ENCODE measurements at regions not wholly inside any gene's neighbourhood (a gene's known extent, or its start where the extent isn't known, plus 50 kb on each side); places are given as distances from the start of the nearest gene placed in this dataset. TPM values are rescaled to one million over a fixed set of nuclear protein-coding genes. Genes with fewer than 3 reads are reported as not detected.

DNA sequence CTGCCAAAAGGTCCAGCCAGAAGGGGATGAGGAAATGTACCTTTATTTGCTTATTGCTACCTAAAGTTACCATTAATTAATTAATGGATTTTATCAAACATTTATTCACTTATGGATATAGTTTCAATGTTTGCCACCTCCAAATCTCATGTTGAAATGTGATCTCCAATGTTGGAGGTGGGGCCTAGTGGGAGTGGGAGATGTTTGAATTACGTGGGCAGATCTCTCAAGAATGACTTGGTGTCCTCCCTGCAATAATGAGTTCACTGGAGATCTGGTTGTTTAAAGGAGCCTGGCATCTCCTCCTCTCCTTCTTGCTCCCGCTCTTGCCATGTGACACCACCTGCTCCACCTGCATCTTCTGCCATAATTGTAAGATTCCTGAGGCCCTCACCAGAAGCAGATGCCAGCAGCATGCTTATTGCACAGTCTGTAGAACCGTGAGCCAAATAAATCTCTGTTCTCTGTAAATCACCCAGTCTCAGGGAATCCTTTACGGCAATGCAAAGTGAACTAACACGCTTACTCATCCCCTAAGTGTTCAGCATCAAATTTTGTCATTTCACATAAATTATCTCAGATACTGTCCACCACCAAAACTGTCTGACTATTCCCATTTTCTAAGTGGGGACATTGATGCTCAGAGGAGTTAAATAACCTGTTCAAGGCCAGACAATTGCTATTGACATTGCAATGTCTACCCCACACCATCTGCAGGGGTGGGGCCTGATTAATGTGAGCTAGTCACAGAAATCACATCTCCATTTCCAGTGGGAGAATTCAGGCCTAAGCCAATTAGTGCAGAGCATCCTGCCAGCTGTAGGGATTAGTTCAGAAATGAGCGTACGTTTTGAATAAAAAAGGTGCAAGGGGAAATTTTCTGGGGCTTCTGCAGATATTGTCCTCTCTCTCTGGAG is 51.6 kb upstream of the SYN3 start:
- no peak for DNase-seq
- Histone ChIP-seq H3K79me2 (ENCODE audit: control insufficient read depth, insufficient read depth, low read length) (no peaks in the 10 kb centered on the region), H3K18ac (ENCODE audit: low read length) (no peak overlapping the region), H3K79me1 (ENCODE audit: low read length) (no peaks in the 10 kb centered on the region), H3K27ac (ENCODE audit: low read depth, low read length) (no peak overlapping the region), H2BK15ac (replicated peaks; ENCODE audit: low read depth) (no peak overlapping the region), H3K4ac (ENCODE audit: low read depth, low read length) (no peak overlapping the region), H3K36me3 (ENCODE audit: control insufficient read depth, insufficient read depth, low read length) (no peaks in the 10 kb centered on the region), H3K27me3 (ENCODE audit: insufficient read depth, low read length, poor library complexity) (no peaks in the 10 kb centered on the region), H2AK5ac (ENCODE audit: low read length) (no peak overlapping the region), H3K4me2 (ENCODE audit: low read length) (no peak overlapping the region), H3K56ac (ENCODE audit: low read length) (no peak overlapping the region), H3K4me1 (ENCODE audit: control insufficient read depth, low read depth, low read length) (no peaks in the 10 kb centered on the region), H4K5ac (ENCODE audit: low read length) (no peak overlapping the region), H2BK120ac (ENCODE audit: low read depth, low read length) (no peak overlapping the region), H4K8ac (ENCODE audit: low read depth, low read length) (no peak overlapping the region), H2BK5ac (ENCODE audit: low read length) (no peak overlapping the region), H3K4me3 (ENCODE audit: low read length) (no peak overlapping the region), H3K9ac (ENCODE audit: low read length) (no peak overlapping the region), H3K23ac (ENCODE audit: low read length) (no peak overlapping the region)
- WGBS (ENCODE audit: extremely low coverage, insufficient coverage, low lambda C conversion rate), result no CpG with 5 or more reads among the region's 7 CpGs

DNA sequence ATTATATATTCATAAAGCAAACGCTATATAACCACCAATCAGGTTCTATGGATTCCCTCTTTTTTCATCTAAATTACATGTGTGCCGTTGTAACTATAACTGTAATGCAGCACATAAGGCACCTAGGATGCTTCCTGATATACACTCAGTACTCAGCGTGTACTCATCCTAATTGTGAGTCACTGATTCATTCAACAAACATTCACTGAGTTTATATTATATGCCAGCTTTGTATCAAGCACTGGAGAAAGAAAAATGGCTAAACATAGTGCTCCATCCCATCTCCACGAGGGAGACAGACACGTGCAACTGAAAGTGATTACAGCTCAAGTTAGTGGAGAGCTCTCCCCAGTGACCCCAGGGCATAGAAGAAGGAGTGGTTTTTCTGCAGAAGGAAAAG is 49.9 kb upstream of the SYN3 start:
- Histone ChIP-seq H2BK120ac (ENCODE audit: low read depth, low read length) (no peak overlapping the region), H4K8ac (ENCODE audit: low read depth, low read length) (no peak overlapping the region), H3K18ac (ENCODE audit: low read length) (no peak overlapping the region), H4K5ac (ENCODE audit: low read length) (no peak overlapping the region), H2BK5ac (ENCODE audit: low read length) (no peak overlapping the region), H3K79me2 (ENCODE audit: control insufficient read depth, insufficient read depth, low read length) (no peaks in the 10 kb centered on the region), H3K27me3 (ENCODE audit: insufficient read depth, low read length, poor library complexity) (no peaks in the 10 kb centered on the region), H2AK5ac (ENCODE audit: low read length) (no peak overlapping the region), H2BK15ac (replicated peaks; ENCODE audit: low read depth) (no peak overlapping the region), H3K9ac (ENCODE audit: low read length) (no peak overlapping the region), H3K56ac (ENCODE audit: low read length) (no peak overlapping the region), H3K27ac (ENCODE audit: low read depth, low read length) (no peak overlapping the region), H3K4me2 (ENCODE audit: low read length) (no peak overlapping the region), H3K36me3 (ENCODE audit: control insufficient read depth, insufficient read depth, low read length) (no peaks in the 10 kb centered on the region), H3K4me1 (ENCODE audit: control insufficient read depth, low read depth, low read length) (no peaks in the 10 kb centered on the region), H3K79me1 (ENCODE audit: low read length) (no peaks in the 10 kb centered on the region), H3K23ac (ENCODE audit: low read length) (no peak overlapping the region), H3K4me3 (ENCODE audit: low read length) (no peak overlapping the region), H3K4ac (ENCODE audit: low read depth, low read length) (no peak overlapping the region)
- WGBS (ENCODE audit: extremely low coverage, insufficient coverage, low lambda C conversion rate), result no CpG with 5 or more reads among the region's 5 CpGs
- DNase-seq, result no peak

Small RNAs in the stretch of these regions (small RNA-seq; reads per million reads assigned to genes)
- gene Z82198.3 (ENCODE audit: insufficient read depth), result not detected
